H1 (cell line): ENCODE measurements at regions not wholly inside any gene's neighbourhood (a gene's known extent, or its start where the extent isn't known, plus 50 kb on each side); places are given as distances from the start of the nearest gene placed in this dataset.

Experiments used
- EZH2 ChIP-seq: fragments of 200-600 bp; sonication (generic); IDR thresholded peaks from 2 replicates; pipeline ENCODE4 v1.7.1; 2012; ENCODE audit warnings: low read depth, mild to moderate bottlenecking, moderate library complexity, low read length, inconsistent platforms; ENCODE audit not compliant: severe bottlenecking
- HDAC2 ChIP-seq, 2 experiments: fragments of 300-600 bp in 1 of 2; sonication (generic) in 1 of 2; IDR thresholded peaks; 2 replicates each; pipeline ENCODE4 v1.6.1; 2011 to 2012; ENCODE audit warnings: low read depth in 2 of 2, low read length in 2 of 2, mild to moderate bottlenecking in 2 of 2, moderate library complexity in 2 of 2, borderline replicate concordance in 1 of 2, inconsistent platforms in 1 of 2
- NRF1 ChIP-seq: IDR thresholded peaks from 2 replicates; pipeline ENCODE4 v1.6.1; 2011; ENCODE audit warnings: mild to moderate bottlenecking, low read depth, low read length, improper control_type of control experiment
- POLR2A ChIP-seq, 2 experiments: IDR thresholded peaks; 1 replicate in 1 of 2; 2 replicates in 1 of 2; pipeline ENCODE4 v1.6.1; 2011; ENCODE audit warnings: low read depth in 2 of 2, low read length in 2 of 2, mild to moderate bottlenecking in 2 of 2; ENCODE audit errors: control extremely low read depth in 1 of 2
- POLR2AphosphoS5 ChIP-seq: IDR thresholded peaks from 2 replicates; pipeline ENCODE4 v1.6.1; 2011; ENCODE audit warnings: low read depth, low read length
- SIN3A ChIP-seq, 2 experiments: IDR thresholded peaks in 1 of 2; conservative IDR thresholded peaks in 1 of 2; 2 replicates each; pipeline ENCODE4 v1.6.1; 2011 to 2012; ENCODE audit warnings: low read length in 2 of 2, improper control_type of control experiment in 1 of 2, low read depth in 1 of 2, mild to moderate bottlenecking in 1 of 2
- TAF1 ChIP-seq: IDR thresholded peaks from 2 replicates; pipeline ENCODE4 v1.6.1; 2011; ENCODE audit warnings: mild to moderate bottlenecking, low read depth, low read length
- TAF7 ChIP-seq: optimal IDR thresholded peaks from 2 replicates; pipeline ENCODE3; 2011; ENCODE audit warnings: low read depth, mild to moderate bottlenecking, inconsistent platforms, low read length, moderate library complexity, borderline replicate concordance
- TF ChIP-seq, protein P1 (sequence below): IDR thresholded peaks from 2 replicates; pipeline ENCODE4 v1.6.1; 2011; ENCODE audit warnings: low read length, improper control_type of control experiment
- TF ChIP-seq, protein P2 (sequence below), 3 experiments: IDR thresholded peaks; 1 replicate in 2 of 3; 2 replicates in 1 of 3; pipeline versions ENCODE4 v1.5.1 to v1.6.1; 2011; ENCODE audit warnings: low read length in 3 of 3, mild to moderate bottlenecking in 3 of 3, inconsistent platforms in 2 of 3, low read depth in 1 of 3, moderate library complexity in 1 of 3; ENCODE audit not compliant: insufficient read depth in 1 of 3; ENCODE audit errors: control extremely low read depth in 1 of 3

DNA sequence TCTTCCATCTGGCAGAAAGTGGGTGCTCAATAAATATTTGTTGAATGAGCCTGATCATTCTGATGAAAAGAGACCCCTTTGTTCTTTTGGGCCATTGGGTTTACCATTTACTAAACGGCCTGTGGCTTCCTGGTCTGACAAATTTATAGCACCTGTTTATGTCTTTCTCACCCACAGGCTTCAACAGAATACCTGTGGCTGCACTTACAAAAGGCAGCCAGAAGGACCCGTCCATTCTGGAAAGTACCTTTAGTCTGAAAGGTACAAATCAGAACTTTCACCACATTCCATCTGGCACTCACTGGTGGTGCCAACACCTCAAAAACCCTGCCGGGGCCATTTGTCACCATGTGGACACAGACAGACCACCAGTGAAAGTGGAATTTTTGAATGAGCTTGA, 167.5 kb downstream of the ETAA1 start:
- no peak for TF ChIP-seq TAF7
- TF ChIP-seq POLR2A (IDR thresholded peaks at IDR 0.05; ENCODE audit: control extremely low read depth in 1 of 2, low read depth in 2 of 2, low read length in 2 of 2): no peak
- no peak for TF ChIP-seq TAF1
- TF ChIP-seq, protein P1, sequence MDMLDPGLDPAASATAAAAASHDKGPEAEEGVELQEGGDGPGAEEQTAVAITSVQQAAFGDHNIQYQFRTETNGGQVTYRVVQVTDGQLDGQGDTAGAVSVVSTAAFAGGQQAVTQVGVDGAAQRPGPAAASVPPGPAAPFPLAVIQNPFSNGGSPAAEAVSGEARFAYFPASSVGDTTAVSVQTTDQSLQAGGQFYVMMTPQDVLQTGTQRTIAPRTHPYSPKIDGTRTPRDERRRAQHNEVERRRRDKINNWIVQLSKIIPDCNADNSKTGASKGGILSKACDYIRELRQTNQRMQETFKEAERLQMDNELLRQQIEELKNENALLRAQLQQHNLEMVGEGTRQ: no peak
- TF ChIP-seq, protein P2, sequence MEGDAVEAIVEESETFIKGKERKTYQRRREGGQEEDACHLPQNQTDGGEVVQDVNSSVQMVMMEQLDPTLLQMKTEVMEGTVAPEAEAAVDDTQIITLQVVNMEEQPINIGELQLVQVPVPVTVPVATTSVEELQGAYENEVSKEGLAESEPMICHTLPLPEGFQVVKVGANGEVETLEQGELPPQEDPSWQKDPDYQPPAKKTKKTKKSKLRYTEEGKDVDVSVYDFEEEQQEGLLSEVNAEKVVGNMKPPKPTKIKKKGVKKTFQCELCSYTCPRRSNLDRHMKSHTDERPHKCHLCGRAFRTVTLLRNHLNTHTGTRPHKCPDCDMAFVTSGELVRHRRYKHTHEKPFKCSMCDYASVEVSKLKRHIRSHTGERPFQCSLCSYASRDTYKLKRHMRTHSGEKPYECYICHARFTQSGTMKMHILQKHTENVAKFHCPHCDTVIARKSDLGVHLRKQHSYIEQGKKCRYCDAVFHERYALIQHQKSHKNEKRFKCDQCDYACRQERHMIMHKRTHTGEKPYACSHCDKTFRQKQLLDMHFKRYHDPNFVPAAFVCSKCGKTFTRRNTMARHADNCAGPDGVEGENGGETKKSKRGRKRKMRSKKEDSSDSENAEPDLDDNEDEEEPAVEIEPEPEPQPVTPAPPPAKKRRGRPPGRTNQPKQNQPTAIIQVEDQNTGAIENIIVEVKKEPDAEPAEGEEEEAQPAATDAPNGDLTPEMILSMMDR (IDR thresholded peaks at IDR 0.05; ENCODE audit: control extremely low read depth in 1 of 3, insufficient read depth in 1 of 3, low read depth in 1 of 3, low read length in 3 of 3): no peak
- no peak for TF ChIP-seq POLR2AphosphoS5
- no peak for TF ChIP-seq EZH2
- TF ChIP-seq HDAC2 (IDR thresholded peaks at IDR 0.05; ENCODE audit: borderline replicate concordance in 1 of 2, low read depth in 2 of 2, low read length in 2 of 2): no peak
- TF ChIP-seq NRF1: no peak
- TF ChIP-seq SIN3A (conservative IDR thresholded peaks at IDR 0.05 in 1 of 2, IDR thresholded peaks at IDR 0.05 in 1 of 2; ENCODE audit: low read depth in 1 of 2, low read length in 2 of 2): no peak
